Right renal pelvis (tissue), 4 donors: ENCODE measurements at regions not wholly inside any gene's neighbourhood (a gene's known extent, or its start where the extent isn't known, plus 50 kb on each side); places are given as distances from the start of the nearest gene placed in this dataset.

Experiments used
- DNase-seq, 4 donors: peaks; one replicate each; pipeline ENCODE4 v3.0.0-alpha.2; 2013; ENCODE audit warnings: low read depth in 4 of 4, low spot score in 3 of 4, missing footprints in 1 of 4

- no peak for DNase-seq
Observed at GRCh38 chr10:85510682-85511081, 855.9 kb downstream of the GRID1 start.

- no peak for DNase-seq
Observed at GRCh38 chr10:85513436-85513835, 853.2 kb downstream of the GRID1 start.

DNA sequence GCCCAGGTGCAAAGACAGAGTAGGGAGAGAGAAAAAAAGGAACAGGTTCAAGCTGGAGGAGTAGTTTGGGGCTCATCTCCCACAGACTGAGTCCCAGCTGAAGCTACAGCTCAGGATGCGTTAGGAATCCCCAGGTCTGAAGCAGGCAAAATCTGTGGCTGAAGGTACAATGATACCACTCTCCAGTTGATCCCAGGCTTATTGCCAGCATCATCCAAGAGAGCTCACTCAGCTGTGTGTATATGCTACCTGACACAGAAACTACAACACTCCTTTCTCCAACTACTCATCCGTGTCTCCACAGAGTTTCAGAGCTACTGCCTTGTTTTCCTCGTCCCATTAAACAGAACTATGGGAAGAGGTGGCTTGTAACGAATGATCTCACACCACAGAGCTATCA, 851.3 kb downstream of the GRID1 start:
- no peak for DNase-seq

DNA sequence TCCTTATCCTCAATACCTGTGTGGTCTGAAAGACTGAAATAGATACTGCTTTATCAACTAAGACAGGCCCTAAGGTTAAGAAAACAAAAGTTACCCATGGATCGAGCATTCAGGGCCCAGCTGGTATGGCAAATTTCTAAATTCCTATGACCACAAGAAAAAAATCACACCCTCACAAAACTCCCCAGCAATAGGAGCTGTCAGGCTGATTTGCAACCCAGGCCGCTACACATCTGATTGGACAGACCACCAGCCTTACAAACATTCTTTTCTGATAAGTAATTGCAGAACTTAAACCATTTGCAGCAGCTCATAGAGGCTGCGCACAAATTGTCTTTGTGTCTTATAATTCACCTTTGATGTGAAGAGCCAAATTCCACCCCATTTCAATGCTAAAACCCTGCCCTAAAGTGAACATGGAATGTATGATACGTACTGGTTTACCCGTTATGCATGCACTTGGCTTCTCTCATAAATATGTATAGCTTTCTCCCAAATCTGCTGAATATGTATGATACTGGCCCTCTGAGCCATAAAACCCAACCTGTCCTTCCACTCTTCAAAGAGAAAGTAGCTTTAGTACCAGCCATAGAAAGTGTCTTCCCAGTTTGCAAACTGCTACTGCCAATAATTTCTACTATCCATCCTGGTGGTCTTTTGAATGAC, 842.5 kb downstream of the GRID1 start:
- DNase-seq, result peak in 1 of 4 donors; percentile 6

DNA sequence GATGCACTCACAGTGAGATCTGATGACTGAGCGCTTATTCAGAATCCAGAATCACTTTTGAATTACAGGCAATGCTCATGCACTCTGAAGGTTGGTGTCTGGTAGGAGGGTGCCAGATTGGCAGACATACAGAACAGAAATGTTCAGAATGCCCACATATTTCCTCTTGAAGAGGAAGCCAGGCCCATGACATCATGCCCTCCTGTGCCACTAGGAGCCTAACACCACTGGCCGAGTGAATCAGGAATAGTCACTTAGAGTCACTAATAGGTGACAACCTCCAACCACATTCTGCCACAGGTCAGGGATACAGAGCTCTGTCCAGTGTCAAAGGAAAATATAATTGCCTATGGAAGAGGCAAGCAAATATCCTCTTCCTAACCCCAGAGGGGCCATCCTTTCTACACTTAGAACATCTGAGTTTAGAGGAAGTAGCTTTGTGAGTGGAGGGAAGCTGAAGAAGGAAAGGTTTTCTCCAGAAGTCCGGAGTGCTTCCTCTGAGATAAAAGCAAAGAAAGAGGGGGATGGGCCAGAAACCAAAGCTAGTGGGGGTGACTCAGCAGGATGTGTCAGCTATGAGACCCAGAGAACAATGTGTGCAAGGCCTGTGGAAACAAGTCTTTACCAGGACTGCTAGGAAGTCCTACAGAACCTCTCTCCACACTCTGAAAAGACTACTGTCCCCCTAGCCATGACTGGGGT, 838.8 kb downstream of the GRID1 start:
- DNase-seq, result no peak

DNA sequence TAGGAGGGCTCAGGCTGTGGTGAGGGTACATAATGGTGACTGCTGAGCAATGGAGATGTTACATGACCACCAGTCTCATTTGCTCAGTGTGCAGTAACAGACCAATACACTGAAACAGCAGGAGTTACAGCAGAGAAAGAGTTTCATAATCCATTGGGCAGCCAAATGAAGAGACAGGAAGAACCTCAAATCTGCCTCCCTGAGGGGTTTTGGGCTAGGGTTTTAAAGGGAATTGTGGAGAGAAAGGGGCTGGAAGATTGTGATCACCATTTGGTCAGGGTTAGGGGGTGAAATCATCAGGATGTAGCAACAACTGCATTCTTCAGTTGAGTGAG, 838.3 kb downstream of the GRID1 start:
- DNase-seq, result no peak

- no peak for DNase-seq
Observed at GRCh38 chr10:85531706-85532105, 834.9 kb downstream of the GRID1 start.

DNA sequence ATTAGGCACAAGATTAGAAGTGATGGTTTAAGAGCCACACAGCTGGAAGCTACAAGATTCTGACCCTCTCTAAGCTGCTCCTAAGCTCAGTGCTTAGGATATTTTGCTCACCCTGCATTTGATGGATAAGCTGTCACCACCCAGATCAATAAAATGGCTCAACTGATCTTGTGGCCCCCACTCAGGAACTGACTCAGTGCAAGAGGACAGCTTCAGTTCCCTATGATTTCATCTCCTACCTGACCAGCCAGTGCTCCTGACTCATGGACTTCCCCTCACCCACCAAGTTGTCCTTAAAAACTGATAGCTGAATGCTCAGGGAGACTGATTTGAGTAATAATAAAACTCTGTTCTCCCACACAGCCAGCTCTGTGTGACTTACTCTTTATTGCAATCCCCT, 833.8 kb downstream of the GRID1 start:
- DNase-seq, result no peak

DNA sequence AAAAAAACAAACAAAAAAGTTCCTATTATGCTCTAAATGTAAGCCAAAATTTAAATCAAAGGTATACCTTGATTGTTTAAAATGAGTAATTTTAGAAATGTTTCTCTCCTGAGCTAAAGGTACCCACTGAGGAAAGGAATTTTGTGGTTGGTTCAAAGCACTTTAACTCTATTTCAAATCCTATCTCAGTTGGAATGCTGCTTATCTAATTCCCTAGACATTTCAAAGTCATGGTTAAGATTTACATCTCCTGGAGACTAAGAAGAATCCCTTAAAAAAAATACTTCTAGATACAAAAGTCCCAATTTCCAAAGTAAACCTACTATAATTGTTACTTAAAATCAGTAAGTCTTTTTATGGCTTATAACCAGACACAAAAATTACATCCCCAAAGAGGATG, 830.7 kb downstream of the GRID1 start:
- no peak for DNase-seq

DNA sequence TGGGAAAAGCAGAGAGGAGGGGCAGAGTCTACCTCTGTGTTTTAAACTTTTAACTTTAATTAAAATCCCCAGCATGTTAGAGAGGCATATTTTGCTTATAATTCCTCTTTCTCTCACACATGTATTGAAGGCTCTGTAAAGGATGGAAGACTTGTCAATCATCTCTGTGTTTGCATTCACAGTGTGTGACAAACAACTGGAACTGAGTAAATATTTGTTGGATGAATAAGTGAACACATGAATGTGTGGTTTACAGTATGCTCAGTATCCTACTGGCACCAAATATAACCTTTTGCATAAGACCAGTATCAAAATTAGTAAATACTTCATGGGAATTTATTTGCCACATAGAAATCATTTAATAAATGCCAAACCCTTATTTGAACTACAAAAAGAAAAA, 829.0 kb downstream of the GRID1 start:
- DNase-seq, result no peak

DNA sequence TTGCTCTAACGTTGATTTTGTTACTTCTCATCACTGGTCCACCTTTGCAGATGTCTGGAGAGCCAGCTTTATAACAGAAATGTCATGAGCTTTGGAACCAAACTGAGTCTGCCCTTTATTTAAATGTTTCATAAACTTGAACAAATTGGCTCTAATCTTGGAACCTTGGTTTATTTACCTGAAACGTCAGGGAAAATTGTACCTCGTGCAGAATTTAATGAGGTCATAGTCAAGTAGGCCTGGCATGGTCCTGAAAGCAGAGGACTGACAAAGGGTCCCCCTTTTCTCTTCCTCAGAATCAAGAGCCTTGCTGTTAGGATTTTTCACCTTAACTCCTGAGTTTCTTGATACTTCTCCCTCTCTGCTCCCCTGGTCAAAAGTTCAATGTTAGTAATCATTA, 828.0 kb downstream of the GRID1 start:
- DNase-seq, result no peak

GRCh38 chr10:85542152-85542551, 824.4 kb downstream of the GRID1 start:
- no peak for DNase-seq

DNA sequence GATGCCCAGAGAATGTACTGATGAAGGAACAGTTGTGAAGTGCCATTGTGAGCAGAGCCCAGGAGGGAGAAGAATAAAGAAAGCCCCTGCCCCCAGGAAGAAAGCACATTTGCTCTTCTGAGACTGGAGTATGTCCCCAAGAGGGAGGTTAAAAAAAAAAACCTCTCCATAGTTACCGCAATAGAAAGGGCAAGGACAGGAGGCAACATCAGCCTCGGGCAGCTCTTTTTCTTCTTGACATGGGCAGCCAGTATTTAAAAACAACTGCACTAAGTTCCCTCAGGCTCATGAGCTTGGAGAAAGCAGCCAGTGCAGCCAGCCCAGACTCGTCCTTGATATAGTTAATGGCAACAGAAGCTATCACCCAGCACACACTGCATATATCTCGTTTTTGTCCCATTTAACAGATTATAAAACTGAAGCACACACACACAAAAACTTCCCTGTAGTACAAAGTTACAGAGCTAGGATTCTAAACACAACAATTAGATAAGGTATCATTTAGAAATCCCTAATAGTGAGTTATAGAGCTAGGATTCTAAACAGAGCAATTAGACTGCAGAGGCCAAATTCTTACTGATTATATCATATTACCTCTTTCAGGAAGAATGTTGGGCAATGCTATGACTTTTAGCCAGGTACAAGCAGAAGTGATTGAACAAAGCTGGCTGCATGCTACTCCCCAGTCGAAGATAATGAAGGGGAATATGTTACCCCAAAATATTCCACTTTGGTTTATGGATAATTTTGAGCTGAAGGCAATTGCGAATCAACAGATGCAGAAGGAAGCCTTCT, 823.5 kb downstream of the GRID1 start:
- no peak for DNase-seq

DNA sequence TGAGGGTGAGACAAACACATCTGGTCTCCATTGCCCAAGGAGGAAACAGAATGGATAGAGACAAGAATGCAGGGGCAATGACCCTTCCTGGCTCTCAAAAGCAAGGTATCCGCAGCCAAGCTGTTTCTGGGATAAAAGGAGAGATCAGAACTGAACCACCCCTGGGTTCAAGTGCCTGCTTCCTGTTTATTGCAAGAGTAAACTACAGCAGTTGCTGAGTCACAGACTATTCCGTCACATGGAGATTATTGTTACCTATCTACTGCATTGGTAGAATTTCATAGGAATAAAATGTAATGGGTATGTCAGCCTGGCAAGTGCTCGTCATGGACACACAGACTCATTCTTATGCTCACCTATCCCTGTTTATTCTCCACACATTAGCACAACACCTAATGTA, 821.6 kb downstream of the GRID1 start:
- no peak for DNase-seq

- no peak for DNase-seq
Observed at GRCh38 chr10:85545874-85546273, 820.7 kb downstream of the GRID1 start.

- DNase-seq, result no peak
Observed at GRCh38 chr10:85547460-85548023, 819.1 kb downstream of the GRID1 start.

DNA sequence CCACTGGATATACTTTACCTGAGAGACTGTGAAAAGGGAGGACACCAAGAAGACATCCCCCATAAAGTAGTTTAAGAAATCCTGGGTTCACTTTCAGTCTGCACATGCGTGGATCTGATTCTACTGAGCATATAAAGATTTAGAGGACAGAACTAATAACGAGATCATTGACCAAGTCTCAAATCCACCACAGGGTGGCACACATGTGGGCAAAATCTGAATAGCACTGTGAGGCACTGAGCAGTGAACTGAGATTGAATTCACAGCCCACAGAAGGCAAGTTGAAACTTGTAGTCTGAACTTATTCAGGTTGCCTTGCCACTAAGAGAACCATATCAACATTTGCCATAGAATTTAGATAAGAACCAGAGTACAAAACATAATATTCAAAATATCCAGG, 818.6 kb downstream of the GRID1 start:
- peak in 2 of 4 donors; percentile 5 to 8 for DNase-seq
